ENCODE measurements at regions not wholly inside any gene's neighbourhood (a gene's known extent, or its start where the extent isn't known, plus 50 kb on each side); places are given as distances from the start of the nearest gene placed in this dataset.

GRCh38 chr5:167507463-167508233, 783.8 kb upstream of the WWC1 start:
- dilution Hi-C loops (cut with MboI; ENCODE audit: extremely low pct_ligation_motif_present, low sequenced_read_pairs) = no loop called here
- H3K36me3 ChIP-seq (ENCODE audit: control insufficient read depth in 2 of 2, extremely low read depth in 1 of 2, insufficient read depth in 2 of 2, low read length in 2 of 2) = no peaks in the 10 kb centered on the region
- no peaks in the 10 kb centered on the region for H3K79me2 ChIP-seq (ENCODE audit: control insufficient read depth, insufficient read depth, low read length)
- H3K9ac ChIP-seq (replicated peaks; ENCODE audit: extremely low read depth, insufficient read depth, low read length) = no peak overlapping the region
- no TSS peak for BruUV-seq (replicated peaks)
- CTCF ChIA-PET = no interaction called here
- H3K9me1 ChIP-seq (replicated peaks; ENCODE audit: control insufficient read depth, extremely low read depth, insufficient read depth, low read length) = no peaks in the 10 kb centered on the region
- no peak overlapping the region for H3K4me3 ChIP-seq (replicated peaks in 1 of 3; ENCODE audit: insufficient read depth in 1 of 3, low read depth in 1 of 3, low read length in 3 of 3)
- no peaks in the 10 kb centered on the region for H4K20me1 ChIP-seq (replicated peaks; ENCODE audit: control insufficient read depth, extremely low read depth, insufficient read depth, low read length)
- FAIRE-seq (no peak), DNase-seq (ENCODE audit: low read depth, low spot score) (no peak)
- no peak for TF ChIP-seq MYC (IDR thresholded peaks at IDR 0.05; ENCODE audit: low read depth, low read length)
- no peak for TF ChIP-seq GATA2 (IDR thresholded peaks at IDR 0.05; ENCODE audit: insufficient read depth, insufficient read length, low read depth, low read length)
- TF ChIP-seq POLR2A (IDR thresholded peaks at IDR 0.05; ENCODE audit: low read depth, low read length) = no peak
- TF ChIP-seq EZH2 (IDR thresholded peaks at IDR 0.05; ENCODE audit: borderline replicate concordance, low read depth, low read length, severe bottlenecking) = no peak
- TF ChIP-seq JUN (IDR thresholded peaks at IDR 0.05; ENCODE audit: borderline replicate concordance, insufficient read depth, insufficient read length, low read depth) = no peak
- no peak for TF ChIP-seq MAX (IDR thresholded peaks at IDR 0.05; ENCODE audit: insufficient read depth, insufficient read length)
- TF ChIP-seq CTCF (IDR thresholded peaks at IDR 0.05; ENCODE audit: extremely low read depth in 1 of 2, insufficient read depth in 1 of 2, low read depth in 1 of 2, low read length in 2 of 2) = no peak
- no peak for TF ChIP-seq POLR2AphosphoS5 (IDR thresholded peaks at IDR 0.05; ENCODE audit: insufficient read depth, low read depth, low read length)
- no peak for TF ChIP-seq FOS (IDR thresholded peaks at IDR 0.05; ENCODE audit: borderline replicate concordance, insufficient read depth, low read length)
- no peaks in the 10 kb centered on the region for H3K9me3 ChIP-seq (replicated peaks; ENCODE audit: control insufficient read depth, insufficient read depth, low read length)
- no peak overlapping the region for H2AFZ ChIP-seq (ENCODE audit: low read depth, low read length)
- no peaks in the 10 kb centered on the region for H3K4me1 ChIP-seq (ENCODE audit: control insufficient read depth, extremely low read depth, insufficient read depth, low read length)
- H3K27me3 ChIP-seq (ENCODE audit: control insufficient read depth in 2 of 2, insufficient read depth in 2 of 2, low read length in 2 of 2) = no peaks in the 10 kb centered on the region
- POLR2A ChIA-PET = no interaction called here
- intact Hi-C loops (cut with micrococcal nuclease) = no loop called here
- H3K27ac ChIP-seq (ENCODE audit: insufficient read depth, low read depth, low read length) = no peak overlapping the region
- no peak overlapping the region for H3K4me2 ChIP-seq (ENCODE audit: insufficient read depth, low read length)

Measured in endothelial cell of umbilical vein (primary cell).